ENCODE measurements at regions not wholly inside any gene's neighbourhood (a gene's known extent, or its start where the extent isn't known, plus 50 kb on each side); places are given as distances from the start of the nearest gene placed in this dataset.

- Mint-ChIP-seq H3K4me1 (no peaks in the 10 kb centered on the region), H3K4me3 (no peak overlapping the region), H3K36me3 (ENCODE audit: low read depth) (no peaks in the 10 kb centered on the region), H3K9me3 (no peaks in the 10 kb centered on the region), H3K27me3 (ENCODE audit: low read depth) (peaks cover 4% of the 10 kb centered on the region), H3K27ac (ENCODE audit: unreplicated experiment) (peak overlapping the region; percentile 59)
- no peak for DNase-seq (ENCODE audit: low read depth, low spot score)
- TF ChIP-seq CTCF (conservative IDR thresholded peaks at IDR 0.05) = no peak
Measured at GRCh38 chr2:97359861-97360584, 229.7 kb downstream of the ANKRD36B start.

GRCh38 chr2:97355887-97356286, 233.8 kb downstream of the ANKRD36B start:
- no peaks in the 10 kb centered on the region for H3K36me3 Mint-ChIP-seq (ENCODE audit: low read depth)
- H3K27me3 Mint-ChIP-seq (ENCODE audit: low read depth) = peaks cover 25% of the 10 kb centered on the region
- H3K27ac Mint-ChIP-seq (ENCODE audit: unreplicated experiment) = no peak overlapping the region
- DNase-seq (ENCODE audit: low read depth, low spot score) = no peak
- no peaks in the 10 kb centered on the region for H3K9me3 Mint-ChIP-seq
- H3K4me3 Mint-ChIP-seq = no peak overlapping the region
- no peaks in the 10 kb centered on the region for H3K4me1 Mint-ChIP-seq
- TF ChIP-seq CTCF (conservative IDR thresholded peaks at IDR 0.05) = no peak

GRCh38 chr2:97355176-97355575, 234.5 kb downstream of the ANKRD36B start:
- H3K27me3 Mint-ChIP-seq (ENCODE audit: low read depth) = peaks cover 25% of the 10 kb centered on the region
- H3K36me3 Mint-ChIP-seq (ENCODE audit: low read depth) = no peaks in the 10 kb centered on the region
- H3K4me3 Mint-ChIP-seq = no peak overlapping the region
- H3K9me3 Mint-ChIP-seq = no peaks in the 10 kb centered on the region
- no peak overlapping the region for H3K27ac Mint-ChIP-seq (ENCODE audit: unreplicated experiment)
- no peak for DNase-seq (ENCODE audit: low read depth, low spot score)
- no peaks in the 10 kb centered on the region for H3K4me1 Mint-ChIP-seq
- no peak for TF ChIP-seq CTCF (conservative IDR thresholded peaks at IDR 0.05)

GRCh38 chr2:97354576-97354975, 235.1 kb downstream of the ANKRD36B start:
- DNase-seq (ENCODE audit: low read depth, low spot score) = no peak
- no peak overlapping the region for H3K27ac Mint-ChIP-seq (ENCODE audit: unreplicated experiment)

GRCh38 chr2:97348841-97349240, 235.9 kb downstream of the ANKRD36 start:
- H3K4me1 Mint-ChIP-seq = no peaks in the 10 kb centered on the region
- H3K36me3 Mint-ChIP-seq (ENCODE audit: low read depth) = no peaks in the 10 kb centered on the region
- H3K27me3 Mint-ChIP-seq (ENCODE audit: low read depth) = peaks cover 15% of the 10 kb centered on the region
- no peaks in the 10 kb centered on the region for H3K9me3 Mint-ChIP-seq
- no peak for DNase-seq (ENCODE audit: low read depth, low spot score)
- TF ChIP-seq CTCF (conservative IDR thresholded peaks at IDR 0.05) = no peak
- no peak overlapping the region for H3K27ac Mint-ChIP-seq (ENCODE audit: unreplicated experiment)
- no peak overlapping the region for H3K4me3 Mint-ChIP-seq

More at GRCh38 chr2:97354576-97354975, 235.1 kb downstream of the ANKRD36B start:
- no peak for TF ChIP-seq CTCF (conservative IDR thresholded peaks at IDR 0.05)
- Mint-ChIP-seq H3K27me3 (ENCODE audit: low read depth) (peaks cover 25% of the 10 kb centered on the region), H3K36me3 (ENCODE audit: low read depth) (no peaks in the 10 kb centered on the region), H3K4me3 (no peak overlapping the region), H3K4me1 (no peaks in the 10 kb centered on the region), H3K9me3 (no peaks in the 10 kb centered on the region)

All from neural crest cell (in vitro differentiated cells).